ENCODE measurements at regions not wholly inside any gene's neighbourhood (a gene's known extent, or its start where the extent isn't known, plus 50 kb on each side); places are given as distances from the start of the nearest gene placed in this dataset.

DNA sequence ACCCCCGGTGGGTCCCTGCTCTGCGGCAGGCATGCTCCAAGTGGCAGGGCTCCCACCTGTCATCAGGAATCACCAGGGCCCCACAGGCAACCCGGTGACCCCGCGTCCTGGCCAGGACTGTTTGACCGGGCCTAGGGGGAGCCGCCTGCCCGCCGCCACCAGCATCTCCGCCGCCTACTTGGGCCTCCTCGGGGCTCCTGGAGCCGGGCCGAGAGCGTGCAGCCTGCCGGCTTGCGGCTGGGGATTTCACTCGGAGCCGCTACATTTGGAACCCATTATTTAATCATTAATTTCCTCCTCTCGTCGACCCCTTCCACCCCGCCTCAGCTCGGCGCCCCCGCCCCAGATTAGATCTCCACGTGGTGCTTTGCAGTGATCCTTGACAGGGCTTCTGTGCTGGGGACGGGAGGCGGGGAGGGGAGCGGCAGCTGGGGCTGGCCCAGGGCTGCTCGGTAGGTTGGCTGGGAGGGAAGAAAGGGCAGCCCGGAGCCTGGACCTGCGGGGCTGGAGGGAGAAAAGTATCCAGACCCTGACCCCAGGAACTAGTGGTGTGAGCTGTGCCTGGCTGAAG, 295.4 kb downstream of the CYP26B1 start:
- TF ChIP-seq, protein P1, sequence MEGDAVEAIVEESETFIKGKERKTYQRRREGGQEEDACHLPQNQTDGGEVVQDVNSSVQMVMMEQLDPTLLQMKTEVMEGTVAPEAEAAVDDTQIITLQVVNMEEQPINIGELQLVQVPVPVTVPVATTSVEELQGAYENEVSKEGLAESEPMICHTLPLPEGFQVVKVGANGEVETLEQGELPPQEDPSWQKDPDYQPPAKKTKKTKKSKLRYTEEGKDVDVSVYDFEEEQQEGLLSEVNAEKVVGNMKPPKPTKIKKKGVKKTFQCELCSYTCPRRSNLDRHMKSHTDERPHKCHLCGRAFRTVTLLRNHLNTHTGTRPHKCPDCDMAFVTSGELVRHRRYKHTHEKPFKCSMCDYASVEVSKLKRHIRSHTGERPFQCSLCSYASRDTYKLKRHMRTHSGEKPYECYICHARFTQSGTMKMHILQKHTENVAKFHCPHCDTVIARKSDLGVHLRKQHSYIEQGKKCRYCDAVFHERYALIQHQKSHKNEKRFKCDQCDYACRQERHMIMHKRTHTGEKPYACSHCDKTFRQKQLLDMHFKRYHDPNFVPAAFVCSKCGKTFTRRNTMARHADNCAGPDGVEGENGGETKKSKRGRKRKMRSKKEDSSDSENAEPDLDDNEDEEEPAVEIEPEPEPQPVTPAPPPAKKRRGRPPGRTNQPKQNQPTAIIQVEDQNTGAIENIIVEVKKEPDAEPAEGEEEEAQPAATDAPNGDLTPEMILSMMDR (IDR thresholded peaks at IDR 0.05): no peak
- TF ChIP-seq POLR2A (IDR thresholded peaks at IDR 0.05) (no peak), EP300 (IDR thresholded peaks at IDR 0.05) (no peak), POLR2AphosphoS5 (IDR thresholded peaks at IDR 0.05) (no peak)
